NB4 (cell line): ENCODE measurements at regions not wholly inside any gene's neighbourhood (a gene's known extent, or its start where the extent isn't known, plus 50 kb on each side); places are given as distances from the start of the nearest gene placed in this dataset.

ENCODE experiments used
- DNase-seq: peaks from one replicate; pipeline ENCODE4 v3.0.0; 2010; ENCODE audit warnings: low read depth
- H3K4me3 ChIP-seq: one replicate; pipeline ENCODE4 v1.5.1; 2011; ENCODE audit warnings: mild to moderate bottlenecking, low read depth, low read length, moderate library complexity
- CTCF ChIP-seq: IDR thresholded peaks from one replicate; pipeline ENCODE4 v1.5.1; 2012; ENCODE audit warnings: low read depth, low read length
- MAX ChIP-seq: IDR thresholded peaks from 2 replicates; pipeline ENCODE4 v1.6.1; 2011; ENCODE audit warnings: low read depth, low read length
- MYC ChIP-seq: IDR thresholded peaks from 2 replicates; pipeline ENCODE4 v1.6.1; 2011; ENCODE audit warnings: low read depth, low read length
- POLR2A ChIP-seq: IDR thresholded peaks from 2 replicates; pipeline ENCODE4 v1.6.1; 2011; ENCODE audit warnings: mild to moderate bottlenecking; ENCODE audit not compliant: insufficient read length; ENCODE audit errors: extremely low read depth

GRCh38 chr3:82004266-82004665 lies 242.8 kb upstream of the GBE1 start:
- DNase-seq = no peak
- H3K4me3 ChIP-seq = no peak overlapping the region
- no peak for TF ChIP-seq POLR2A
- no peak for TF ChIP-seq CTCF
- no peak for TF ChIP-seq MAX
- TF ChIP-seq MYC = no peak

- TF ChIP-seq POLR2A = no peak
- TF ChIP-seq MAX = no peak
- TF ChIP-seq MYC = no peak
- no peak for TF ChIP-seq CTCF
- no peak for DNase-seq
- H3K4me3 ChIP-seq = no peak overlapping the region
These were observed 241.7 kb upstream of the GBE1 start for GRCh38 chr3:82002986-82003642.

- TF ChIP-seq MAX (no peak), CTCF (no peak), POLR2A (no peak), MYC (no peak)
- H3K4me3 ChIP-seq = no peak overlapping the region
- DNase-seq = no peak
These were observed 241.0 kb upstream of the GBE1 start for GRCh38 chr3:82002491-82002890.

GRCh38 chr3:82001276-82001923 lies 240.0 kb upstream of the GBE1 start:
- TF ChIP-seq MYC (no peak), CTCF (no peak), MAX (no peak), POLR2A (no peak)
- DNase-seq = no peak
- H3K4me3 ChIP-seq = no peak overlapping the region

- no peak overlapping the region for H3K4me3 ChIP-seq
- no peak for DNase-seq
- TF ChIP-seq CTCF = no peak
- TF ChIP-seq MYC = no peak
These were observed 239.3 kb upstream of the GBE1 start for GRCh38 chr3:82000773-82001172.

- no peak overlapping the region for H3K4me3 ChIP-seq
- no peak for DNase-seq
- TF ChIP-seq MYC (no peak), POLR2A (no peak), MAX (no peak)
These were observed 238.9 kb upstream of the GBE1 start for GRCh38 chr3:82000350-82000749.
